A673 (cell line): ENCODE measurements at regions not wholly inside any gene's neighbourhood (a gene's known extent, or its start where the extent isn't known, plus 50 kb on each side); places are given as distances from the start of the nearest gene placed in this dataset.

Experiments
- BruUV-seq: library from RNA; stranded (reverse); fragments of 400-500 nt; replicated peaks from 2 replicates; lab custom pipeline; 2021; lab: Mats Ljungman, UMichigan
- CTCF ChIA-PET: fragments of 300-600 bp; sonication (Branson Sonifier 250); formaldehyde crosslinking; loops from one replicate; lab custom pipeline; 2022; ENCODE audit warnings: antibody characterized with exemption; lab: Charles Lee
- POLR2A ChIA-PET: fragments of 300-600 bp; sonication (Branson Sonifier 250); formaldehyde crosslinking; loops from one replicate; lab custom pipeline; 2022; ENCODE audit warnings: antibody characterized with exemption; ENCODE audit not compliant: low non-redundant PET; lab: Charles Lee
- DNase-seq: peaks from one replicate; pipeline ENCODE4 v3.0.0-alpha.2; 2015; ENCODE audit warnings: low spot score
- H3K27ac ChIP-seq: fragments of 200-600 bp; sonication (generic); 2 replicates; pipeline ENCODE4 v1.5.1; 2016; ENCODE audit warnings: mixed run types, low read depth, mild to moderate bottlenecking, mixed read lengths, antibody characterized with exemption, low read length; ENCODE audit not compliant: poor library complexity, severe bottlenecking
- H3K27me3 ChIP-seq: fragments of 200-600 bp; sonication (generic); replicated peaks from 2 replicates; pipeline ENCODE4 v1.6.1; 2017; ENCODE audit warnings: mixed run types, low read depth, mild to moderate bottlenecking, mixed read lengths, antibody characterized with exemption, low read length; ENCODE audit not compliant: insufficient read depth, poor library complexity
- H3K36me3 ChIP-seq: fragments of 200-600 bp; sonication (generic); 2 replicates; pipeline ENCODE4 v1.6.1; 2016; ENCODE audit warnings: mixed run types, mild to moderate bottlenecking, mixed read lengths, antibody characterized with exemption, low read length; ENCODE audit not compliant: insufficient read depth, poor library complexity, severe bottlenecking
- H3K4me1 ChIP-seq: fragments of 200-600 bp; sonication (generic); 2 replicates; pipeline ENCODE4 v1.6.1; 2017; ENCODE audit warnings: mixed run types, mild to moderate bottlenecking, mixed read lengths, antibody characterized with exemption, low read length; ENCODE audit not compliant: insufficient read depth, poor library complexity, severe bottlenecking
- H3K4me3 ChIP-seq: fragments of 200-600 bp; sonication (generic); 2 replicates; pipeline ENCODE4 v1.5.1; 2016; ENCODE audit warnings: low read depth, mixed run types, mild to moderate bottlenecking, mixed read lengths, low read length; ENCODE audit not compliant: poor library complexity, severe bottlenecking
- H3K9me3 ChIP-seq: fragments of 200-600 bp; sonication (generic); 2 replicates; pipeline ENCODE4 v1.6.1; 2016; ENCODE audit warnings: mixed run types, low read depth, mild to moderate bottlenecking, mixed read lengths, antibody characterized with exemption, low read length; ENCODE audit not compliant: poor library complexity, severe bottlenecking
- CTCF ChIP-seq: fragments of 300-800, 200-600 bp; sonication (generic); conservative IDR thresholded peaks from 2 replicates; pipeline ENCODE4 v1.5.1; 2017; ENCODE audit warnings: low read depth, mild to moderate bottlenecking, antibody characterized with exemption, low read length, moderate library complexity, mixed read lengths
- EZH2 ChIP-seq: fragments of 200-600 bp; sonication (generic); IDR thresholded peaks from 2 replicates; pipeline ENCODE4 v1.6.1; 2017; ENCODE audit warnings: borderline replicate concordance, low read depth, mild to moderate bottlenecking, mixed read lengths, antibody characterized with exemption, low read length; ENCODE audit not compliant: poor library complexity, severe bottlenecking
- intact Hi-C: fragments of 100-400 bp; cut with micrococcal nuclease; formaldehyde crosslinking; loops from one replicate; pipeline ENCODE4 v1.10.0; 2022; ENCODE audit not compliant: unreplicated experiment

GRCh38 chr6:163708466-163708865, 293.9 kb downstream of the QKI start:
- DNase-seq = no peak
- no peak overlapping the region for H3K4me3 ChIP-seq
- no peaks in the 10 kb centered on the region for H3K4me1 ChIP-seq
- no peak for TF ChIP-seq EZH2
- no peaks in the 10 kb centered on the region for H3K27me3 ChIP-seq
- H3K9me3 ChIP-seq = no peaks in the 10 kb centered on the region
- no TSS peak for BruUV-seq
- ChIA-PET POLR2A (no interaction called here), CTCF (no interaction called here)
- H3K27ac ChIP-seq = no peak overlapping the region
- no peaks in the 10 kb centered on the region for H3K36me3 ChIP-seq
- intact Hi-C loops = no loop called here

DNA sequence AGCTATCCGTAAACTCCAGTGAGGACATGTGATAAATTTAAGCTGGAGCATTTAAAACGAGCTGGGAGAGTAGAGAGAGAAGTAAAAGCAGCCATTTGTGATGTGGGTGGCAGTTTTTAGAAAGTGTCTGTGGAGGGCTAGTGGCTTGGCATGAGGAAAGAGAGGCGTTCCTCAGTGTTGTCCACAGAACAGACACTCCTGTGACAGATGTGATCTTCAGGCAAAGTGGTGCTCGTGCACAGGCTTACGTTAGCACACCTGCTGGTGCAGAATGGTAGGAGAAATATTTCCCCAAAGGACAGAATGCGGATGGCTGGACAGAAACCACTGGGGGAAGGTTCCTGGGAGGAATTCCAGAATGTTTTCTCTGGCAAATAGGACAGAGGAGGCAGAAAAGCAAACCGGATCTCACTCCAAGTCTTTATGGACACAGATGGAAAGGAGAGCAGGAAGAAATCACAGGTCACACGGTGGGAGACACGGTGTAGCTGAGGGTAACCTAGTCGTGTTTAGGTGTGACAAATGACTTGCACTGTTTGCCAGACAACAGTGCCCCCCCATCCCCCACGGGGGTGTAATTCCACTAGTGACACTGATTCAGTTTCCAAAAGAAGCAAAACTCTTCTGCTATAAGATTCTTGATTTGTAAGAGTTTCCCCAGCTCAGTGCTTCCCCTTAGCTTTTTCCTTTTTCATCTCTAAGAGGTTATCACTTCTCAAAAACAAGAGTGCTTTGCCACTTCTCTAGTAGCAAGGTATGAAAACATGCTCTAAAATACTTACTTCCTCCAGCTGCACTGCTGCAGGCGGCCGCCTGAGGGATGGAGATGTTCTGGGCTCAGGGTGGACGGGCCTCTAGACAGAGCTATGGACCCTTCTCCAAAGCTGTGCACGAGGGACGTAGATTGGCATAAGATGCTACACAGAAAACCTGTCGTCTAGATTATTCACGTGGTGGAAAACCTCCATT, 293.2 kb downstream of the QKI start:
- intact Hi-C loops = no loop called here
- Histone ChIP-seq H3K36me3 (no peaks in the 10 kb centered on the region), H3K27me3 (no peaks in the 10 kb centered on the region), H3K27ac (no peak overlapping the region), H3K4me1 (no peaks in the 10 kb centered on the region), H3K9me3 (no peaks in the 10 kb centered on the region), H3K4me3 (no peak overlapping the region)
- no peak for TF ChIP-seq EZH2
- TF ChIP-seq CTCF = no peak
- ChIA-PET CTCF (no interaction called here), POLR2A (no interaction called here)
- DNase-seq = no peak
- no TSS peak for BruUV-seq

- intact Hi-C loops = no loop called here
- TF ChIP-seq EZH2 (no peak), CTCF (no peak)
- no peak overlapping the region for H3K27ac ChIP-seq
- no peaks in the 10 kb centered on the region for H3K9me3 ChIP-seq
- BruUV-seq = no TSS peak
- H3K36me3 ChIP-seq = no peaks in the 10 kb centered on the region
- no peak overlapping the region for H3K4me3 ChIP-seq
- no peaks in the 10 kb centered on the region for H3K4me1 ChIP-seq
- no peaks in the 10 kb centered on the region for H3K27me3 ChIP-seq
- no peak for DNase-seq
- POLR2A ChIA-PET = no interaction called here
- CTCF ChIA-PET = no interaction called here
Measured at GRCh38 chr6:163706500-163707087, 292.1 kb downstream of the QKI start.
